ENCODE measurements at regions not wholly inside any gene's neighbourhood (a gene's known extent, or its start where the extent isn't known, plus 50 kb on each side); places are given as distances from the start of the nearest gene placed in this dataset.

DNA sequence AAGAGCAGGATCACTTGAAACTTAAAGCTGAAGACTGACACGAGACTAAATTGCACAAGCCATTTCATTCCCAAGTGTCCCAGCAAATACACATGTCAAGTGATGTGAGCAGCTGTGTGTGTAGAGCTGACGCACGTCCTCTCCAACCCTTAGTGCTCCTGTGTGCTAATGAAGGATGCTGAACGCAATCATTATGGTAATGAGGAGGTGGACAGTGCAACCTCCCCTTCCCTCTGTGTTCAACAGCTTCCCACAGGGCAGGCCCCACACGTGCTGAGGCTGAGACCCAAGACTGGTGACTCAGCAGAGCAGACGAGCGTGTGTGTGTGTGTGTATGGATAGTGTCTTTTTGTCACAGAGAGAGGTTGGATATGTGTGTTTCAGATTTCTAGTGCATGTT, 702.1 kb downstream of the SEMA5A start:
- H3K9me3 ChIP-seq (ENCODE audit: control insufficient read depth in 1 of 2, insufficient read depth in 1 of 2, low read depth in 1 of 2, low read length in 2 of 2): peaks cover 15 to 20% of the 10 kb centered on the region in 2 experiments; a peak in 2 of 4 replicates
- H3K9ac ChIP-seq (ENCODE audit: low read length): no peak overlapping the region
- no peaks in the 10 kb centered on the region for H3K27me3 ChIP-seq (ENCODE audit: insufficient read depth, low read length)
- no TSS peak for BruUV-seq (replicated peaks)
- TF ChIP-seq JUND (IDR thresholded peaks at IDR 0.05) (no peak), SP1 (IDR thresholded peaks at IDR 0.05; ENCODE audit: low read depth) (no peak), EZH2phosphoT487 (IDR thresholded peaks at IDR 0.05; ENCODE audit: borderline replicate concordance) (no peak), POLR2AphosphoS5 (IDR thresholded peaks at IDR 0.05; ENCODE audit: low read depth, low read length) (no peak), RAD21 (IDR thresholded peaks at IDR 0.05; ENCODE audit: low read depth) (no peak), ZNF274 (IDR thresholded peaks at IDR 0.05; ENCODE audit: low read depth, low read length) (no peak), EZH2 (IDR thresholded peaks at IDR 0.05) (no peak), FOSL1 (IDR thresholded peaks at IDR 0.05; ENCODE audit: low read depth) (no peak), ELF1 (IDR thresholded peaks at IDR 0.05; ENCODE audit: borderline replicate concordance, low read depth) (no peak)
- TF ChIP-seq, protein P1, sequence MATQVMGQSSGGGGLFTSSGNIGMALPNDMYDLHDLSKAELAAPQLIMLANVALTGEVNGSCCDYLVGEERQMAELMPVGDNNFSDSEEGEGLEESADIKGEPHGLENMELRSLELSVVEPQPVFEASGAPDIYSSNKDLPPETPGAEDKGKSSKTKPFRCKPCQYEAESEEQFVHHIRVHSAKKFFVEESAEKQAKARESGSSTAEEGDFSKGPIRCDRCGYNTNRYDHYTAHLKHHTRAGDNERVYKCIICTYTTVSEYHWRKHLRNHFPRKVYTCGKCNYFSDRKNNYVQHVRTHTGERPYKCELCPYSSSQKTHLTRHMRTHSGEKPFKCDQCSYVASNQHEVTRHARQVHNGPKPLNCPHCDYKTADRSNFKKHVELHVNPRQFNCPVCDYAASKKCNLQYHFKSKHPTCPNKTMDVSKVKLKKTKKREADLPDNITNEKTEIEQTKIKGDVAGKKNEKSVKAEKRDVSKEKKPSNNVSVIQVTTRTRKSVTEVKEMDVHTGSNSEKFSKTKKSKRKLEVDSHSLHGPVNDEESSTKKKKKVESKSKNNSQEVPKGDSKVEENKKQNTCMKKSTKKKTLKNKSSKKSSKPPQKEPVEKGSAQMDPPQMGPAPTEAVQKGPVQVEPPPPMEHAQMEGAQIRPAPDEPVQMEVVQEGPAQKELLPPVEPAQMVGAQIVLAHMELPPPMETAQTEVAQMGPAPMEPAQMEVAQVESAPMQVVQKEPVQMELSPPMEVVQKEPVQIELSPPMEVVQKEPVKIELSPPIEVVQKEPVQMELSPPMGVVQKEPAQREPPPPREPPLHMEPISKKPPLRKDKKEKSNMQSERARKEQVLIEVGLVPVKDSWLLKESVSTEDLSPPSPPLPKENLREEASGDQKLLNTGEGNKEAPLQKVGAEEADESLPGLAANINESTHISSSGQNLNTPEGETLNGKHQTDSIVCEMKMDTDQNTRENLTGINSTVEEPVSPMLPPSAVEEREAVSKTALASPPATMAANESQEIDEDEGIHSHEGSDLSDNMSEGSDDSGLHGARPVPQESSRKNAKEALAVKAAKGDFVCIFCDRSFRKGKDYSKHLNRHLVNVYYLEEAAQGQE (IDR thresholded peaks at IDR 0.05; ENCODE audit: low read depth): no peak
- TF ChIP-seq, protein P2, sequence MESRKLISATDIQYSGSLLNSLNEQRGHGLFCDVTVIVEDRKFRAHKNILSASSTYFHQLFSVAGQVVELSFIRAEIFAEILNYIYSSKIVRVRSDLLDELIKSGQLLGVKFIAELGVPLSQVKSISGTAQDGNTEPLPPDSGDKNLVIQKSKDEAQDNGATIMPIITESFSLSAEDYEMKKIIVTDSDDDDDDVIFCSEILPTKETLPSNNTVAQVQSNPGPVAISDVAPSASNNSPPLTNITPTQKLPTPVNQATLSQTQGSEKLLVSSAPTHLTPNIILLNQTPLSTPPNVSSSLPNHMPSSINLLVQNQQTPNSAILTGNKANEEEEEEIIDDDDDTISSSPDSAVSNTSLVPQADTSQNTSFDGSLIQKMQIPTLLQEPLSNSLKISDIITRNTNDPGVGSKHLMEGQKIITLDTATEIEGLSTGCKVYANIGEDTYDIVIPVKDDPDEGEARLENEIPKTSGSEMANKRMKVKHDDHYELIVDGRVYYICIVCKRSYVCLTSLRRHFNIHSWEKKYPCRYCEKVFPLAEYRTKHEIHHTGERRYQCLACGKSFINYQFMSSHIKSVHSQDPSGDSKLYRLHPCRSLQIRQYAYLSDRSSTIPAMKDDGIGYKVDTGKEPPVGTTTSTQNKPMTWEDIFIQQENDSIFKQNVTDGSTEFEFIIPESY (IDR thresholded peaks at IDR 0.05; ENCODE audit: extremely low read depth, insufficient replicate concordance, low read length): no peak
- TF ChIP-seq, protein P3, sequence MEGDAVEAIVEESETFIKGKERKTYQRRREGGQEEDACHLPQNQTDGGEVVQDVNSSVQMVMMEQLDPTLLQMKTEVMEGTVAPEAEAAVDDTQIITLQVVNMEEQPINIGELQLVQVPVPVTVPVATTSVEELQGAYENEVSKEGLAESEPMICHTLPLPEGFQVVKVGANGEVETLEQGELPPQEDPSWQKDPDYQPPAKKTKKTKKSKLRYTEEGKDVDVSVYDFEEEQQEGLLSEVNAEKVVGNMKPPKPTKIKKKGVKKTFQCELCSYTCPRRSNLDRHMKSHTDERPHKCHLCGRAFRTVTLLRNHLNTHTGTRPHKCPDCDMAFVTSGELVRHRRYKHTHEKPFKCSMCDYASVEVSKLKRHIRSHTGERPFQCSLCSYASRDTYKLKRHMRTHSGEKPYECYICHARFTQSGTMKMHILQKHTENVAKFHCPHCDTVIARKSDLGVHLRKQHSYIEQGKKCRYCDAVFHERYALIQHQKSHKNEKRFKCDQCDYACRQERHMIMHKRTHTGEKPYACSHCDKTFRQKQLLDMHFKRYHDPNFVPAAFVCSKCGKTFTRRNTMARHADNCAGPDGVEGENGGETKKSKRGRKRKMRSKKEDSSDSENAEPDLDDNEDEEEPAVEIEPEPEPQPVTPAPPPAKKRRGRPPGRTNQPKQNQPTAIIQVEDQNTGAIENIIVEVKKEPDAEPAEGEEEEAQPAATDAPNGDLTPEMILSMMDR (IDR thresholded peaks at IDR 0.05 in 2 of 3, conservative IDR thresholded peaks at IDR 0.05 in 1 of 3; ENCODE audit: borderline replicate concordance in 1 of 3, insufficient read depth in 1 of 3, low read depth in 2 of 3, low read length in 2 of 3): no peak
- TF ChIP-seq, protein P4, sequence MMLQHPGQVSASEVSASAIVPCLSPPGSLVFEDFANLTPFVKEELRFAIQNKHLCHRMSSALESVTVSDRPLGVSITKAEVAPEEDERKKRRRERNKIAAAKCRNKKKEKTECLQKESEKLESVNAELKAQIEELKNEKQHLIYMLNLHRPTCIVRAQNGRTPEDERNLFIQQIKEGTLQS (IDR thresholded peaks at IDR 0.05): no peak
- TF ChIP-seq, protein P5, sequence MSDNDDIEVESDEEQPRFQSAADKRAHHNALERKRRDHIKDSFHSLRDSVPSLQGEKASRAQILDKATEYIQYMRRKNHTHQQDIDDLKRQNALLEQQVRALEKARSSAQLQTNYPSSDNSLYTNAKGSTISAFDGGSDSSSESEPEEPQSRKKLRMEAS (IDR thresholded peaks at IDR 0.05): no peak
- no peak overlapping the region for H3K4me2 ChIP-seq (ENCODE audit: low read length)
- POLR2A ChIA-PET: no interaction called here
- no peak overlapping the region for H3K27ac ChIP-seq (ENCODE audit: low read depth, low read length)
- intact Hi-C loops (cut with micrococcal nuclease): no loop called here
- ATAC-seq: no peak
- no peaks in the 10 kb centered on the region for H4K20me1 ChIP-seq (ENCODE audit: insufficient read depth)
- no peak overlapping the region for H2AFZ ChIP-seq (ENCODE audit: low read depth, low read length, poor library complexity, severe bottlenecking)
- CTCF ChIA-PET: no interaction called here
- RAD21 ChIA-PET (ENCODE audit: low non-redundant PET in 1 of 2, low total read pairs in 2 of 2, uncharacterized antibody in 2 of 2, unreplicated experiment in 2 of 2): no interaction called here
- DNase-seq (ENCODE audit: low read depth, low spot score): no peak
- no peaks in the 10 kb centered on the region for H3K36me3 ChIP-seq (ENCODE audit: control insufficient read depth in 1 of 2, insufficient read depth in 2 of 2, low read length in 2 of 2)
- no peaks in the 10 kb centered on the region for H3K4me1 ChIP-seq (ENCODE audit: control insufficient read depth in 1 of 2, insufficient read depth in 2 of 2, low read length in 2 of 2)
- no peaks in the 10 kb centered on the region for H3K79me2 ChIP-seq (ENCODE audit: insufficient read depth, low read length)
- H3K9me2 ChIP-seq (ENCODE audit: insufficient read depth): no peaks in the 10 kb centered on the region
- no peak overlapping the region for H3K4me3 ChIP-seq (replicated peaks in 1 of 2; ENCODE audit: low read depth in 1 of 2, low read length in 2 of 2)
